ENCODE measurements at regions not wholly inside any gene's neighbourhood (a gene's known extent, or its start where the extent isn't known, plus 50 kb on each side); places are given as distances from the start of the nearest gene placed in this dataset.

GRCh38 chr4:52247941-52248340 lies 196.8 kb downstream of the SPATA18 start:
- TF ChIP-seq, protein P1, sequence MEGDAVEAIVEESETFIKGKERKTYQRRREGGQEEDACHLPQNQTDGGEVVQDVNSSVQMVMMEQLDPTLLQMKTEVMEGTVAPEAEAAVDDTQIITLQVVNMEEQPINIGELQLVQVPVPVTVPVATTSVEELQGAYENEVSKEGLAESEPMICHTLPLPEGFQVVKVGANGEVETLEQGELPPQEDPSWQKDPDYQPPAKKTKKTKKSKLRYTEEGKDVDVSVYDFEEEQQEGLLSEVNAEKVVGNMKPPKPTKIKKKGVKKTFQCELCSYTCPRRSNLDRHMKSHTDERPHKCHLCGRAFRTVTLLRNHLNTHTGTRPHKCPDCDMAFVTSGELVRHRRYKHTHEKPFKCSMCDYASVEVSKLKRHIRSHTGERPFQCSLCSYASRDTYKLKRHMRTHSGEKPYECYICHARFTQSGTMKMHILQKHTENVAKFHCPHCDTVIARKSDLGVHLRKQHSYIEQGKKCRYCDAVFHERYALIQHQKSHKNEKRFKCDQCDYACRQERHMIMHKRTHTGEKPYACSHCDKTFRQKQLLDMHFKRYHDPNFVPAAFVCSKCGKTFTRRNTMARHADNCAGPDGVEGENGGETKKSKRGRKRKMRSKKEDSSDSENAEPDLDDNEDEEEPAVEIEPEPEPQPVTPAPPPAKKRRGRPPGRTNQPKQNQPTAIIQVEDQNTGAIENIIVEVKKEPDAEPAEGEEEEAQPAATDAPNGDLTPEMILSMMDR (IDR thresholded peaks at IDR 0.05) = no peak
- no peak for TF ChIP-seq POLR2A (IDR thresholded peaks at IDR 0.05)
- no peak for TF ChIP-seq EP300 (IDR thresholded peaks at IDR 0.05)
